GM18858 (cell line): ENCODE measurements at regions not wholly inside any gene's neighbourhood (a gene's known extent, or its start where the extent isn't known, plus 50 kb on each side); places are given as distances from the start of the nearest gene placed in this dataset.

ENCODE experiments used
- ATAC-seq: cut with Tn5 transposase; IDR thresholded peaks from one replicate; pipeline ENCODE4 v1.9.1; 2021; ENCODE audit not compliant: unreplicated experiment

GRCh38 chr21:39105836-39106235 lies 77.4 kb downstream of the PSMG1 start:
- ATAC-seq: no peak

- no peak for ATAC-seq
These were observed 77.9 kb downstream of the PSMG1 start for GRCh38 chr21:39105341-39105765.

GRCh38 chr21:39104911-39105310 lies 78.3 kb downstream of the PSMG1 start:
- ATAC-seq: no peak

GRCh38 chr21:39103689-39104088 lies 79.6 kb downstream of the PSMG1 start:
- no peak for ATAC-seq

- ATAC-seq: no peak
These were observed 83.4 kb downstream of the PSMG1 start for GRCh38 chr21:39099859-39100258.

GRCh38 chr21:39098696-39099200 lies 84.5 kb downstream of the PSMG1 start:
- ATAC-seq: no peak

- no peak for ATAC-seq
These were observed 85.3 kb downstream of the PSMG1 start for GRCh38 chr21:39097981-39098380.

GRCh38 chr21:39097335-39097861 lies 85.9 kb downstream of the PSMG1 start:
- ATAC-seq: no peak

GRCh38 chr21:39096754-39097153 lies 86.5 kb downstream of the PSMG1 start:
- no peak for ATAC-seq

- ATAC-seq: no peak
These were observed 87.6 kb downstream of the PSMG1 start for GRCh38 chr21:39095681-39096080.

- no peak for ATAC-seq
These were observed 88.2 kb downstream of the PSMG1 start for GRCh38 chr21:39094847-39095579.

- ATAC-seq: no peak
These were observed 89.0 kb downstream of the PSMG1 start for GRCh38 chr21:39094087-39094780.

GRCh38 chr21:39093526-39093925 lies 89.7 kb downstream of the PSMG1 start:
- ATAC-seq: no peak

GRCh38 chr21:39088831-39089380 lies 94.3 kb downstream of the PSMG1 start:
- ATAC-seq: no peak

- ATAC-seq: no peak
These were observed 95.2 kb downstream of the PSMG1 start for GRCh38 chr21:39088031-39088370.

GRCh38 chr21:39087238-39088030 lies 95.8 kb downstream of the PSMG1 start:
- ATAC-seq: no peak

GRCh38 chr21:39086547-39086946 lies 96.7 kb downstream of the PSMG1 start:
- ATAC-seq: no peak

GRCh38 chr21:39085843-39086405 lies 97.3 kb downstream of the PSMG1 start:
- ATAC-seq: no peak

- ATAC-seq: no peak
These were observed 98.1 kb downstream of the PSMG1 start for GRCh38 chr21:39084979-39085729.

GRCh38 chr21:39084073-39084472 lies 99.2 kb downstream of the PSMG1 start:
- no peak for ATAC-seq
